Common myeloid progenitor, CD34-positive (primary cell): ENCODE measurements at regions not wholly inside any gene's neighbourhood (a gene's known extent, or its start where the extent isn't known, plus 50 kb on each side); places are given as distances from the start of the nearest gene placed in this dataset.

ENCODE experiments used
- CTCF ChIA-PET: fragments of 350-600 bp; sonication (Branson Sonifier 250); formaldehyde crosslinking; loops from one replicate; lab custom pipeline; 2021; ENCODE audit warnings: antibody characterized with exemption; lab: Charles Lee
- POLR2A ChIA-PET: fragments of 350-600 bp; sonication (Branson Sonifier 250); formaldehyde crosslinking; loops from one replicate; lab custom pipeline; 2021; ENCODE audit warnings: antibody characterized with exemption; lab: Charles Lee
- DNase-seq, 3 donors: peaks; one replicate each; pipeline versions ENCODE4 v3.0.0 to v3.0.0-alpha.2; 2013
- H3K27ac ChIP-seq, 2 experiments: 1 replicate in 1 of 2; 2 replicates in 1 of 2; pipeline ENCODE4 v1.7.0; 2013; ENCODE audit warnings: inconsistent platforms in 2 of 2, low read length in 2 of 2, mild to moderate bottlenecking in 2 of 2, low read depth in 1 of 2, moderate library complexity in 1 of 2; ENCODE audit not compliant: severe bottlenecking in 2 of 2, insufficient read depth in 1 of 2, poor library complexity in 1 of 2
- H3K27me3 ChIP-seq, 5 experiments: replicated peaks in 2 of 5; 1 replicate in 3 of 5; 2 replicates in 2 of 5; pipeline versions ENCODE4 v1.6.1 to v1.7.0; 2013; ENCODE audit warnings: low read length in 4 of 5, mild to moderate bottlenecking in 2 of 5, moderate library complexity in 2 of 5, inconsistent platforms in 1 of 5; ENCODE audit not compliant: insufficient read depth in 5 of 5, control insufficient read depth in 4 of 5
- H3K36me3 ChIP-seq, 4 experiments: 1 replicate in 2 of 4; 2 replicates in 2 of 4; pipeline versions ENCODE4 v1.6.1 to v1.7.0; 2013; ENCODE audit warnings: low read length in 3 of 4, control low read depth in 1 of 4, mild to moderate bottlenecking in 1 of 4; ENCODE audit not compliant: control insufficient read depth in 4 of 4, insufficient read depth in 4 of 4
- H3K4me1 ChIP-seq, 4 experiments: 1 replicate in 3 of 4; 2 replicates in 1 of 4; pipeline versions ENCODE4 v1.6.1 to v1.7.1; 2013; ENCODE audit warnings: low read length in 3 of 4, mild to moderate bottlenecking in 3 of 4, control low read depth in 1 of 4, inconsistent platforms in 1 of 4, moderate library complexity in 1 of 4; ENCODE audit not compliant: control insufficient read depth in 4 of 4, insufficient read depth in 4 of 4; ENCODE audit errors: control extremely low read depth in 1 of 4
- H3K4me3 ChIP-seq, 7 experiments: 1 replicate in 4 of 7; 2 replicates in 3 of 7; pipeline versions ENCODE4 v1.5.1 to v1.7.0; 2013; ENCODE audit warnings: mild to moderate bottlenecking in 7 of 7, low read length in 6 of 7, moderate library complexity in 6 of 7, inconsistent platforms in 2 of 7, low read depth in 2 of 7, control low read depth in 1 of 7; ENCODE audit not compliant: insufficient read depth in 4 of 7, control insufficient read depth in 1 of 7; ENCODE audit errors: extremely low read depth in 1 of 7
- H3K9me3 ChIP-seq, 5 experiments: 1 replicate in 4 of 5; 2 replicates in 1 of 5; pipeline versions ENCODE4 v1.6.1 to v1.7.1; 2013; ENCODE audit warnings: low read length in 4 of 5, mild to moderate bottlenecking in 2 of 5, inconsistent platforms in 1 of 5, low read depth in 1 of 5, moderate library complexity in 1 of 5; ENCODE audit not compliant: control insufficient read depth in 4 of 5, insufficient read depth in 2 of 5; ENCODE audit errors: control extremely low read depth in 1 of 5
- WGBS: methylation state at CpG from one replicate; pipeline ENCODE4 v1.1.5; 2013; ENCODE audit not compliant: insufficient coverage; 5-methylcytosine and 5-hydroxymethylcytosine counted together

- ChIA-PET POLR2A (no interaction called here), CTCF (no interaction called here)
- Histone ChIP-seq H3K27me3 (peaks cover 0 to 8% (median 0%) of the 10 kb centered on the region in 5 experiments), H3K36me3 (no peaks in the 10 kb centered on the region), H3K27ac (no peak overlapping the region), H3K4me1 (no peaks in the 10 kb centered on the region), H3K4me3 (no peak overlapping the region), H3K9me3 (peaks cover 0 to 2% (median 0%) of the 10 kb centered on the region in 5 experiments)
- DNase-seq = no peak
- no CpG with 5 or more reads among the region's 4 CpGs for WGBS
Measured at GRCh38 chr13:79229761-79230160, 176.3 kb downstream of the RBM26 start.

GRCh38 chr13:79228972-79229371 is 177.1 kb downstream of the RBM26 start:
- 98% methylated on average over 4 of the region's 5 CpGs for WGBS
- CTCF ChIA-PET = interaction anchor here (0.7 kb wide), 1 partner anchor 163 kb away, joined by 3 read pairs; no protein-coding TSS in a partner anchor

GRCh38 chr13:79227418-79227817 is 178.6 kb downstream of the RBM26 start:
- Histone ChIP-seq H3K9me3 (no peaks in the 10 kb centered on the region), H3K36me3 (no peaks in the 10 kb centered on the region), H3K4me3 (no peak overlapping the region), H3K27ac (no peak overlapping the region), H3K27me3 (peaks cover 0 to 8% (median 0%) of the 10 kb centered on the region in 5 experiments), H3K4me1 (no peaks in the 10 kb centered on the region)
- ChIA-PET POLR2A (no interaction called here), CTCF (no interaction called here)
- 75% methylated on average over 2 of the region's 2 CpGs for WGBS
- no peak for DNase-seq

More at GRCh38 chr13:79228972-79229371, 177.1 kb downstream of the RBM26 start:
- DNase-seq = no peak
- Histone ChIP-seq H3K27me3 (peaks cover 0 to 8% (median 0%) of the 10 kb centered on the region in 5 experiments), H3K9me3 (peaks cover 0 to 2% (median 0%) of the 10 kb centered on the region in 5 experiments), H3K36me3 (no peaks in the 10 kb centered on the region), H3K4me1 (no peaks in the 10 kb centered on the region), H3K27ac (no peak overlapping the region), H3K4me3 (no peak overlapping the region)
- POLR2A ChIA-PET = no interaction called here

GRCh38 chr13:79226938-79227337 is 179.1 kb downstream of the RBM26 start:
- Histone ChIP-seq H3K4me3 (no peak overlapping the region), H3K27ac (no peak overlapping the region), H3K4me1 (no peaks in the 10 kb centered on the region), H3K36me3 (no peaks in the 10 kb centered on the region), H3K9me3 (no peaks in the 10 kb centered on the region), H3K27me3 (peaks cover 0 to 8% (median 0%) of the 10 kb centered on the region in 5 experiments)
- 86% methylated on average over 5 of the region's 7 CpGs for WGBS
- ChIA-PET POLR2A (no interaction called here), CTCF (no interaction called here)
- no peak for DNase-seq

- 53% methylated on average over 3 of the region's 8 CpGs for WGBS
- Histone ChIP-seq H3K27ac (no peak overlapping the region), H3K4me3 (no peak overlapping the region), H3K9me3 (no peaks in the 10 kb centered on the region), H3K4me1 (no peaks in the 10 kb centered on the region), H3K36me3 (no peaks in the 10 kb centered on the region), H3K27me3 (peaks cover 0 to 8% (median 0%) of the 10 kb centered on the region in 5 experiments)
- ChIA-PET CTCF (no interaction called here), POLR2A (no interaction called here)
- no peak for DNase-seq
Measured at GRCh38 chr13:79226250-79226649, 179.8 kb downstream of the RBM26 start.

- Histone ChIP-seq H3K9me3 (no peaks in the 10 kb centered on the region), H3K27me3 (peaks cover 0 to 8% (median 0%) of the 10 kb centered on the region in 5 experiments), H3K36me3 (no peaks in the 10 kb centered on the region), H3K4me1 (no peaks in the 10 kb centered on the region), H3K27ac (no peak overlapping the region), H3K4me3 (no peak overlapping the region)
- DNase-seq = no peak
- POLR2A ChIA-PET = no interaction called here
- CTCF ChIA-PET = no interaction called here
- 71% methylated on average over 4 of the region's 5 CpGs for WGBS
Measured at GRCh38 chr13:79225487-79226232, 180.4 kb downstream of the RBM26 start.

GRCh38 chr13:79222427-79223205 is 183.4 kb downstream of the RBM26 start:
- H3K4me3 ChIP-seq = no peak overlapping the region
- no peaks in the 10 kb centered on the region for H3K36me3 ChIP-seq
- POLR2A ChIA-PET = no interaction called here
- H3K4me1 ChIP-seq = no peaks in the 10 kb centered on the region
- H3K9me3 ChIP-seq = no peaks in the 10 kb centered on the region
- H3K27ac ChIP-seq = no peak overlapping the region
- H3K27me3 ChIP-seq = peaks cover 0 to 8% (median 0%) of the 10 kb centered on the region in 5 experiments
- DNase-seq = no peak
- CTCF ChIA-PET = no interaction called here
- WGBS = 98% methylated on average over 4 of the region's 4 CpGs
